ENCODE measurements at regions not wholly inside any gene's neighbourhood (a gene's known extent, or its start where the extent isn't known, plus 50 kb on each side); places are given as distances from the start of the nearest gene placed in this dataset.
"Not testable (repeated sequence)": the region's sequence is repeated elsewhere in the genome, so short reads cannot be mapped to it uniquely, and the experiment has no call there.

DNA sequence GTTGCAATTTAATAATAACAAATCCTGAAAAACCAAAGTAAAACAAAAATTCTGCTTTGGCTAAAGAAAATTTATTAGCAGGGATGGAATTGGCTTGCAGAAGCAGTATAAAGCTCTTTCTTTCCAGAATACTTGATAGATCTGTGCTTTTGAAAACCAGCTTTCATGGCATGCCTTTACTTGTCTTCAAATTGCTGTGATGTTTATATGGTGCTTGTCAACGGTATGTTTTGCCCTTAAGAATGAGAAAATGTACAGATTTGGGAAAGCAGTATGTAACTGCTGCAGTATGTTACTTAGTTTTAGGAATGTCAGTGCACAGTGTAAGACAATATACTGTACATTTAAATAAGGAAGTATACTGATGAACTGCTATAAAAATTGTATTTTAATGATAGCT lies 120.8 kb upstream of the PCDH20 start:
- TF ChIP-seq, protein P1, sequence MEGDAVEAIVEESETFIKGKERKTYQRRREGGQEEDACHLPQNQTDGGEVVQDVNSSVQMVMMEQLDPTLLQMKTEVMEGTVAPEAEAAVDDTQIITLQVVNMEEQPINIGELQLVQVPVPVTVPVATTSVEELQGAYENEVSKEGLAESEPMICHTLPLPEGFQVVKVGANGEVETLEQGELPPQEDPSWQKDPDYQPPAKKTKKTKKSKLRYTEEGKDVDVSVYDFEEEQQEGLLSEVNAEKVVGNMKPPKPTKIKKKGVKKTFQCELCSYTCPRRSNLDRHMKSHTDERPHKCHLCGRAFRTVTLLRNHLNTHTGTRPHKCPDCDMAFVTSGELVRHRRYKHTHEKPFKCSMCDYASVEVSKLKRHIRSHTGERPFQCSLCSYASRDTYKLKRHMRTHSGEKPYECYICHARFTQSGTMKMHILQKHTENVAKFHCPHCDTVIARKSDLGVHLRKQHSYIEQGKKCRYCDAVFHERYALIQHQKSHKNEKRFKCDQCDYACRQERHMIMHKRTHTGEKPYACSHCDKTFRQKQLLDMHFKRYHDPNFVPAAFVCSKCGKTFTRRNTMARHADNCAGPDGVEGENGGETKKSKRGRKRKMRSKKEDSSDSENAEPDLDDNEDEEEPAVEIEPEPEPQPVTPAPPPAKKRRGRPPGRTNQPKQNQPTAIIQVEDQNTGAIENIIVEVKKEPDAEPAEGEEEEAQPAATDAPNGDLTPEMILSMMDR (IDR thresholded peaks at IDR 0.05): no peak

DNA sequence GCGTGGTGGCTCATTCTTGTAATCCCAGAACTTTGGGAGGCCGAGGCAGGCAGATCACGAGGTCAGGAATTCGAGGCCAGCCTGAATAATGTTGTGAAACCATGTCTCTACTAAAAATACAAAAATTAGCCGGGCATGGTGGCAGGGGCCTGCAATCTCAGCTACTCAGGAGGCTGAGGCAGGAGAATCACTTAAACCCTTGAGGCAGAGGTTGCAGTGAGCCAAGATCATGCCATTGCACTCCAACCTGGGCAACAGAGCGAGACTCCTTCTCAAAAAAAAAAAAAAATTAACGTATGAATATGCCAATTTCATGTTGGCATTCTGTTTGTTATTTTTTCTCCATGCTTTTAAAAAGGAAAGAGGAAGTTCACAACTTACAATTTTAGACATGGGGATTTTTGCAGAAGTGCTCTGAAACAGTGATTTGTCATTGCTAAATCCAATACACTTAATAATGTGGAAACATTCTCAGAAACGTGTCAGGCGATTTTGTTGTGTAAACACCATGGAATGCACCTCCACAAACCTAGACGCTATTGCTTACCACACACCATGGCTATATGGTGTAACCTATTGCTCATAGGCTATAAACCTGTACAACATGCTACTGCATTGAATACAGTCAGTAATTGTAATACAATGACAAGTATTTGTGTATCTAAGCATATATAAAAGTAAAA lies 115.9 kb upstream of the PCDH20 start:
- H3K4me1 Mint-ChIP-seq (ENCODE audit: low read depth): no peaks in the 10 kb centered on the region
- TF ChIP-seq, protein P1 (IDR thresholded peaks at IDR 0.05): no peak
- no peak for DNase-seq
- no peak overlapping the region for H3K4me3 Mint-ChIP-seq
- no peaks in the 10 kb centered on the region for H3K27me3 Mint-ChIP-seq (ENCODE audit: insufficient read depth)
- H3K27ac Mint-ChIP-seq: no peak overlapping the region
- peaks cover 34% of the 10 kb centered on the region for H3K9me3 Mint-ChIP-seq
- no peaks in the 10 kb centered on the region for H3K36me3 Mint-ChIP-seq (ENCODE audit: low read depth)

More for the DNA sequence above, 120.8 kb upstream of the PCDH20 start:
- Mint-ChIP-seq H3K36me3 (ENCODE audit: low read depth) (no peaks in the 10 kb centered on the region), H3K4me1 (ENCODE audit: low read depth) (no peaks in the 10 kb centered on the region), H3K9me3 (peaks cover 25% of the 10 kb centered on the region), H3K27me3 (ENCODE audit: insufficient read depth) (no peaks in the 10 kb centered on the region; the same call in 1 of the 2 replicates), H3K27ac (no peak overlapping the region), H3K4me3 (no peak overlapping the region)
- DNase-seq: no peak

DNA sequence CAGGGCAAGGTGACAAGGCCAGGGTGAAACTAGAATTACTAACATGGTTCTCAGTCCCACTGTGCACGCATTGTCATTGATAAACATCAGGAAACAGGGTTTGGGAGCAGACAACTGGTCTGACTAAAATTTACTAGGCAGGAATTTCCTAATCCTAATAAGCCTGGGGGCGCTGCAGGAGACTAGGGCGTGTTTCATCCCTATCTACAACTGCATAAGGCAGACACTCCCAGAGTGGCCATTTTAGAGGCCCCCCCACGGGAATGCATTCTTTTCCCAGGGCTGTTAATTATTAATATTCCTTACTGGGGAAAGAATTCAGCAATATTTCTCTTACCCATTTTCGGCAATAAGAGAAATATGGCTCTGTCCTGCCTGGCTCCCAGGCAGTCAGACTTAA lies 103.6 kb upstream of the PCDH20 start:
- not testable (repeated sequence) for H3K27ac Mint-ChIP-seq; H3K4me3 Mint-ChIP-seq; H3K9me3 Mint-ChIP-seq; H3K36me3 Mint-ChIP-seq (ENCODE audit: low read depth); H3K27me3 Mint-ChIP-seq (ENCODE audit: insufficient read depth); H3K4me1 Mint-ChIP-seq (ENCODE audit: low read depth); DNase-seq

DNA sequence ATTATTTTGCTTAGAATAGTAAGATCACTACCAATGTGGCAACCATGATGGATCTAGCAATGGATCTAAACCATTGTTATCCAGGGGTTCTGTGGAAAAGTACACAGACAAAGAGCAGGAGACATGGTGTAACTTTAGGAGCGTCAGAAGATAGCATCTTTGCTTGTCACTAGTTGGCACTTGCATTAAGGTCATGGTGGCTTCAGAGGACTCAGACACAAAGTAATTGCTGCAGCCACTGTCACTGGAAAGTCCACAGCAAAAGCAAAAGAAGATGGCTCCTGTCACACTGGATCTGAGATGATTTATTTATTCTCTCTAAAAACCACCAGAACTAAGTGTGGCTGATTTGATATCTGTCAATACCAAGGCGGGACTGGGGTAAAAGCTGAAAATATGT lies 93.3 kb upstream of the PCDH20 start:
- no peak for DNase-seq
- H3K27ac Mint-ChIP-seq: no peak overlapping the region
- no peaks in the 10 kb centered on the region; the same call in 1 of the 2 replicates for H3K27me3 Mint-ChIP-seq (ENCODE audit: insufficient read depth)
- TF ChIP-seq, protein P1 (IDR thresholded peaks at IDR 0.05): no peak
- H3K36me3 Mint-ChIP-seq (ENCODE audit: low read depth): no peaks in the 10 kb centered on the region
- H3K9me3 Mint-ChIP-seq: peaks cover 6% of the 10 kb centered on the region
- H3K4me3 Mint-ChIP-seq: no peak overlapping the region
- no peaks in the 10 kb centered on the region for H3K4me1 Mint-ChIP-seq (ENCODE audit: low read depth)

DNA sequence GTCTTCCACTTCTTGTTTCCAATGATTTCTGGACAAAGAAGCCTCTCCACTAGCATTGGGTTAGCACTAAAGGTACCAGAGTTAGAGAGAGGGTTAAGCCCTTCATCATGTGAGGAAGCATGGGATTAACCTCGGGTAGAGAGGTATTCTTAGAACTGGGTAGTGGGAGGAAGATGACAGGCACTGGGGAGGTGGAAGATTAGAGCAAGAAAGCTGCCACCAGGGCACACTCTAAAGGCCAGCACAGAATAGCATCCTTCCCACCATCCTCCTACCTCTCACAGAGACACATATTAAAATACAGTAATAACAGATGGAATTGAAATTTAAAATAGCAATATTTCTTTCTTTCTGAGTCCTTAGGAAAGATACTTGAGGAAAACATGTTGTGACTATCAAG lies 84.5 kb upstream of the PCDH20 start:
- DNase-seq: no peak
- Mint-ChIP-seq H3K4me1 (ENCODE audit: low read depth) (no peaks in the 10 kb centered on the region), H3K27ac (no peak overlapping the region), H3K4me3 (no peak overlapping the region), H3K27me3 (ENCODE audit: insufficient read depth) (no peaks in the 10 kb centered on the region), H3K9me3 (peaks cover 24% of the 10 kb centered on the region), H3K36me3 (ENCODE audit: low read depth) (no peaks in the 10 kb centered on the region)
- TF ChIP-seq, protein P1 (IDR thresholded peaks at IDR 0.05): no peak

DNA sequence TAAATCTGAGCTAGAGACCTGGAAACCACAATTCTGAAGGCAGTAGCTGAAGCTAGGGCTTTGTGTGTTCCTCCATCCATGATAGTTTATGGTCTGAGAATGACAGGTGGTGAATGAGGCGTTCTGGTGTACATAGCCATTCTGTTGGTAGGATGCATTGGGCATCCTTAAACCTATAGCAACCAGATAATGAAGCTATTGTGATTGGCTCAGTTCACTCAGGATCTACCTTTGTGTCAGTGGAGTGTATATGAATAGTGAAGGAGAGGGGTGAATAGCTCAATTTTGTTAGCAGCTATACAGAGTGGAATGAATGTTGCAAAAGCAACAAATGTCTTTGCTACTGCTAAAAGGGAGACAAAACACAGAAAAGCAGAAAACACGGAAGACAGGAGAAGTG lies 80.0 kb upstream of the PCDH20 start:
- peaks cover 38% of the 10 kb centered on the region for H3K9me3 Mint-ChIP-seq
- DNase-seq: no peak
- H3K27ac Mint-ChIP-seq: no peak overlapping the region
- H3K4me3 Mint-ChIP-seq: no peak overlapping the region
- no peaks in the 10 kb centered on the region for H3K4me1 Mint-ChIP-seq (ENCODE audit: low read depth)
- no peaks in the 10 kb centered on the region for H3K36me3 Mint-ChIP-seq (ENCODE audit: low read depth)
- H3K27me3 Mint-ChIP-seq (ENCODE audit: insufficient read depth): 0 out of 2 replicates have a peak, but pooled peaks cover 1% of the 10 kb centered on the region
- TF ChIP-seq, protein P1 (IDR thresholded peaks at IDR 0.05): no peak

DNA sequence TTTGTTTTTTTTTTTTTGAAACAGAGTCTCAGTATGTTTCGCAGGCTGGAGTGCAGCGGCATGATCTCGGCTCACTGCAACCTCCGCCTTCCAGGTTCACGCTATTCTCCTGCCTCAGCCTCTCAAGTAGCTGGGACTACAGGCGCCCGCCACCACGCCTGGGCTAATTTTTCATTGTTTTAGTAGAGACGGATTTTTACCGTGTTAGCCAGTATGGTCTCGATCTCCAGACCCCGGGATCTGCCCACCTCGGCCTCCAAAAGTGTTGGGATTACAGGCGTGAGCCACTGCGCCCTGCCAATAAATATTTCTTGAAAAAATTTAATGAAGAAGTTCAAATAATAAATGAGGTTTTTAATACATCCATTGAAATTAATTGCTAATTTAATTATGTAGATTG lies 77.9 kb upstream of the PCDH20 start:
- H3K27ac Mint-ChIP-seq; DNase-seq; H3K4me3 Mint-ChIP-seq; H3K36me3 Mint-ChIP-seq (ENCODE audit: low read depth); H3K27me3 Mint-ChIP-seq (ENCODE audit: insufficient read depth); H3K4me1 Mint-ChIP-seq (ENCODE audit: low read depth): not testable (repeated sequence)
- peaks cover 35% of the 10 kb centered on the region for H3K9me3 Mint-ChIP-seq
